Suprapubic skin (tissue), 3 donors: ENCODE measurements at regions not wholly inside any gene's neighbourhood (a gene's known extent, or its start where the extent isn't known, plus 50 kb on each side); places are given as distances from the start of the nearest gene placed in this dataset.

Source experiments
- POLR2A ChIP-seq, 2 donors: fragments of 450-650 bp; IDR thresholded peaks; one replicate each; pipeline ENCODE4 v1.6.1; 2017; ENCODE audit warnings: antibody characterized with exemption in 2 of 2, mild to moderate bottlenecking in 2 of 2, moderate library complexity in 2 of 2
- TF ChIP-seq, protein P1 (sequence below), 2 donors: fragments of 200-600 bp in 1 of 2; fragments of 450-650 bp in 1 of 2; sonication (generic) in 1 of 2; IDR thresholded peaks; one replicate each; pipeline ENCODE4 v1.5.1; 2016 to 2019; ENCODE audit warnings: antibody characterized with exemption in 2 of 2, mild to moderate bottlenecking in 1 of 2, moderate library complexity in 1 of 2

DNA sequence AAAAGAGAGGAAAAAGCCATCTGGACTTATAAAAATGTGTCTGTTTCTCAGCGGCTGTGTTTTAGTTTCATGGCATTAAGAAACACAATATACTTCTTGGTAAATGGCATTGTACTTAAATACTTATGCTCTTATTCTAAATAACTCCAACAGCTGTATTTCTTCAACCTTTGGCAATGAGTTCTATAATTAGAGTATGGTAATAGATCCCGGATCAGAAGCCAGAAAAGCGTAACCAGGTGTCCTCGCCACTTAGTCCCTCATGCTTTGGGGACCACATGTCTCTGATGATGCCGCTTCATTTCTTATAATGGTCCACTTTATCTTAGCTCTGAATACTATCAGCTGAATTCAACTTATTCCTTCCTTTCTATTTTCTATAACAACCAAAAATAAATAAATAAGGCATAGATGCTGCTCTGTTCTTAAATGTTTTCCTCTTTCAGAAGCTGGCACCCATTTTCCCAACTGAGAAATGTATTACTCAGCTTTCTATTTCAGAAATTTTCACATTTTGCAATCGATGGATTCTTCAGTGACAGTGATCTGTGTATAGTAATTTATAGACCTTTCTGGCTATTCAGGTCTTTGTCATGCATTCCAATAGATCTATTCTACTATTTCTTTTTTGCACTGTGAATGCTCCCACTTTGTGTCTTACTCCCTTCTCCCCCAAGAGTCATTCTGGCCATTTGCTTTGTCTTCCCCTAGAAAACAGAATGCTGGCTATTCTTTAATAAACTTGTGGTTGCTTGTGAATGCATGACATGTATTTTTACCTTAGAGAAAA lies 87.6 kb upstream of the KBTBD8 start:
- TF ChIP-seq POLR2A (IDR thresholded peaks at IDR 0.05), result no peak
- TF ChIP-seq, protein P1, sequence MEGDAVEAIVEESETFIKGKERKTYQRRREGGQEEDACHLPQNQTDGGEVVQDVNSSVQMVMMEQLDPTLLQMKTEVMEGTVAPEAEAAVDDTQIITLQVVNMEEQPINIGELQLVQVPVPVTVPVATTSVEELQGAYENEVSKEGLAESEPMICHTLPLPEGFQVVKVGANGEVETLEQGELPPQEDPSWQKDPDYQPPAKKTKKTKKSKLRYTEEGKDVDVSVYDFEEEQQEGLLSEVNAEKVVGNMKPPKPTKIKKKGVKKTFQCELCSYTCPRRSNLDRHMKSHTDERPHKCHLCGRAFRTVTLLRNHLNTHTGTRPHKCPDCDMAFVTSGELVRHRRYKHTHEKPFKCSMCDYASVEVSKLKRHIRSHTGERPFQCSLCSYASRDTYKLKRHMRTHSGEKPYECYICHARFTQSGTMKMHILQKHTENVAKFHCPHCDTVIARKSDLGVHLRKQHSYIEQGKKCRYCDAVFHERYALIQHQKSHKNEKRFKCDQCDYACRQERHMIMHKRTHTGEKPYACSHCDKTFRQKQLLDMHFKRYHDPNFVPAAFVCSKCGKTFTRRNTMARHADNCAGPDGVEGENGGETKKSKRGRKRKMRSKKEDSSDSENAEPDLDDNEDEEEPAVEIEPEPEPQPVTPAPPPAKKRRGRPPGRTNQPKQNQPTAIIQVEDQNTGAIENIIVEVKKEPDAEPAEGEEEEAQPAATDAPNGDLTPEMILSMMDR (IDR thresholded peaks at IDR 0.05), result no peak
